A549 (cell line): ENCODE measurements at regions not wholly inside any gene's neighbourhood (a gene's known extent, or its start where the extent isn't known, plus 50 kb on each side); places are given as distances from the start of the nearest gene placed in this dataset.

Experiments used
- CHD2 ChIP-seq: fragments of 150-350 bp; IDR thresholded peaks from 2 replicates; pipeline ENCODE4 v1.6.1; 2014; ENCODE audit warnings: low read length; ENCODE audit not compliant: partially characterized antibody
- CTCF ChIP-seq: fragments of >200 bp; sonication (Bioruptor Twin); formaldehyde crosslinking; IDR thresholded peaks from 3 replicates; pipeline ENCODE4 v1.5.1; 2016
- USF2 ChIP-seq: fragments of 450-650 bp; IDR thresholded peaks from 2 replicates; pipeline ENCODE4 v1.6.1; 2014; ENCODE audit warnings: antibody characterized with exemption

GRCh38 chr21:16789636-16790035, 723.2 kb upstream of the CXADR start:
- TF ChIP-seq USF2: no peak
- TF ChIP-seq CHD2: no peak
- TF ChIP-seq CTCF: no peak
